PC-3 (cell line): ENCODE measurements at regions not wholly inside any gene's neighbourhood (a gene's known extent, or its start where the extent isn't known, plus 50 kb on each side); places are given as distances from the start of the nearest gene placed in this dataset.

Source experiments
- CTCF ChIP-seq: fragments of 300-600 bp; sonication (generic); conservative IDR thresholded peaks from 2 replicates; pipeline ENCODE4 v1.5.1; 2017; ENCODE audit warnings: antibody characterized with exemption, low read depth, mild to moderate bottlenecking, low read length
- EZH2 ChIP-seq: fragments of 300-600 bp; sonication (generic); IDR thresholded peaks from one replicate; pipeline ENCODE4 v1.6.1; 2017; ENCODE audit warnings: antibody characterized with exemption, mild to moderate bottlenecking, low read length; ENCODE audit not compliant: unreplicated experiment

- no peak for TF ChIP-seq CTCF
- TF ChIP-seq EZH2: no peak
Measured at GRCh38 chr1:235022981-235023710, 105.5 kb downstream of the TOMM20 start.
